MM.1S (cell line): ENCODE measurements at regions not wholly inside any gene's neighbourhood (a gene's known extent, or its start where the extent isn't known, plus 50 kb on each side); places are given as distances from the start of the nearest gene placed in this dataset.

Experiments used
- CTCF ChIP-seq: fragments of 300-600 bp; sonication (generic); IDR thresholded peaks from 2 replicates; pipeline ENCODE4 v1.5.1; 2016; ENCODE audit warnings: antibody characterized with exemption, low read length, mixed read lengths
- EZH2 ChIP-seq: fragments of 300-600 bp; sonication (generic); optimal IDR thresholded peaks from 2 replicates; pipeline ENCODE3; 2017; ENCODE audit warnings: low read depth, mild to moderate bottlenecking, antibody characterized with exemption, low read length, mixed read lengths
- EZH2phosphoT487 ChIP-seq: fragments of 300-600 bp; sonication (generic); IDR thresholded peaks from 2 replicates; pipeline ENCODE4 v1.6.1; 2018; ENCODE audit warnings: antibody characterized with exemption, low read length

GRCh38 chr1:200474633-200475032 is 64.8 kb upstream of the ZNF281 start:
- no peak for TF ChIP-seq EZH2
- TF ChIP-seq CTCF: no peak
- TF ChIP-seq EZH2phosphoT487: no peak
